Stimulated activated CD4-positive, alpha-beta T cell treated with anti-CD3 and anti-CD28 coated beads, TNF-alpha, amount 100 ng/mL, for 48 hours (primary cell): ENCODE measurements at regions not wholly inside any gene's neighbourhood (a gene's known extent, or its start where the extent isn't known, plus 50 kb on each side); places are given as distances from the start of the nearest gene placed in this dataset.

Source experiments
- DNase-seq, 3 donors: peaks; one replicate each; pipeline ENCODE4 v3.0.0-alpha.2; 2020; ENCODE audit warnings: low read depth in 3 of 3

DNA sequence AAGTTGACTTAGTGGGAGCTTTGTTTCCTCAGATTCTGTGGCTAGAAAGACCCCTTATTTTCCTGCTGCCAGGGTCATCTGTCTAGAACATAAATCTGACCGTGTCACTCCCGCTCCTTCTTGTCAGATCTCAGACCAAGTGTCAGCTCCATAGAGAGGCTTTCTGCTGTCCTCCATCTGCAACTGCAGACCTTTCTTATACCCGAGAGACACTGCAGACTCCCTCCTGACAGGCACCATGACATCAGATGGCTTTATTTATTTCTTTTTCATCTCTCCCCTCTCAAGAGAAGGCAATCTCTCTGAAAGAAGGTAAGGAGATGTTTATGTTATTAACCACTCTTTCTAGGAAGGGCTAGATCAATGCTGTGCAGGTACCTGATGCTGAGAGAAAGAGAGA lies 726.5 kb downstream of the UQCRFS1 start:
- DNase-seq, result no peak

- no peak for DNase-seq
Measured at GRCh38 chr19:28485292-28485691, 727.7 kb downstream of the UQCRFS1 start.

DNA sequence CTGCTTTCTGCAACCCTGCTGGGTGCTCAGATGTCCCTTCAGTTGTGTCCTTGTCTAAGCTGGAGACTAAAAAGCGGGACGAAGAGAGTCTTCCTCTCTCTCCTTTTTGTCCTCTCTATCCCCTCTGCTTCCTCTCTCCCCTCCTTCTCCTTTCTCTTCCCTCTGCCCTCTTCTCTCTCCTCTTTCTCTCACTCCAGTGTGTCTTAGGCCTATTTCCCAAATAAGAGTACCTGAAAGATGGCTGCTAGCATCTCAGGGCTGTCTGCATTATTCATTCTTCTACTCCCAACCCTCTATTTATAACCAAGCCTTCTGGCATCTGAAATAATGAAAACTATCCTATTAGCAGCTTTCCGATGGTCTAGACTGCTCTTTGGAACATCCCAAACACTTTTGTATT lies 729.8 kb downstream of the UQCRFS1 start:
- DNase-seq, result no peak

DNA sequence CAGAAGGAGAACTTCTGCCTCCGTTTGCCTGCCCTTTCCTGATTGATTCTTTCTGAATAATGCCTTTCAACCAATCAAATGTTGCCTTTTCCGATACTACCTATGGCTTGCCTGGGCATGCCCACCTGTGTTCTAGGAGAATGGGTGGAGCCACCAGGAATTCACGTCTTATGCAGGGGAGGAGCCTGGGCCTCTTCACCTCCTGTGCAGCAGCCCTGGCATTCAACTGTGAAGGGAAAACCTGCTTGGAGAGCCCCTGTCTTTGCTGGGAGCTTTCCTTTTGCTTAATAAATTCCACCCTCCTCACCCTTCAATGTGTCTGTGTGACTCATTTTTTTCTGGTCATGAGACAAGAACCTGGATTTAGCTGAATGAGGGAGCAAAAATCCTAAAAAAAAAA lies 730.7 kb downstream of the UQCRFS1 start:
- no peak for DNase-seq

DNA sequence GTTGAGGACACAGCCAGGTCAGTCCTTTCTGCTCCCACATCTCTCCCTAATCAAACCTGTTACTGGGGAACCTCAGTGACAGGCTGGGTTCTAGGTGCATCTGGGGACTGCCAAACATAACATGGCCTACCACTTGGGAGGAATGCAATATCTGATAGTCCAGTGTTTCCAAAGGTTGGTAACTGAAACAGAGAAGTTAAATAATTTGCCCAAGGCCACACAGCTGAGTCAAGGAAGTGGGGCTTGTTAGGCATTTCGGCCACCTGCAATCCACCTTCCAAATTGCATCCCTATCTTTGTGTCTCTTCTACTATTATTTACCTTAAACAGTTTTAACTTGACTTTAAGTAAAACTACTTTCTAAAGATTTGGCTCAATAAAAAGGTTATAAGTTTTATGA lies 731.3 kb downstream of the UQCRFS1 start:
- no peak for DNase-seq

DNA sequence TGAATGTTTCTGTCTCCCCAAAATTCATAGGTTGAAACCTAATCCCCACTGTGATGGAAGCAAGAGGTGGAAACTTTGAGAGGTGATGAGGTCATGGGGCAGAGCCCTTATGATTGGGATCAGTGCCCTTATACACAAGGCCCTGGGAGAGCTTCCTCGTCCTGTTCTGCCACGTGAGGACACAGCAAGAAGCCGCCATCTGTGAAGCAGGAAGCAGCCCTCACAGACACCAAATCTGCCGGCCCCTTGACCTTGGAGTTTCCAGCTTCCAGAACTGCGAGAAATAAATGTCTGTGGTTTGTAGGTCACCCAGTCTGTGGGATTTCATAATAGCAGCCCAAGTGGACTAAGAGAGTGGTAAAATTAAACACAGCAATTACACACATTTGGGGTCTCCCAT lies 737.4 kb downstream of the UQCRFS1 start:
- no peak for DNase-seq

GRCh38 chr19:28472843-28473242 lies 740.1 kb downstream of the UQCRFS1 start:
- DNase-seq, result no peak

DNA sequence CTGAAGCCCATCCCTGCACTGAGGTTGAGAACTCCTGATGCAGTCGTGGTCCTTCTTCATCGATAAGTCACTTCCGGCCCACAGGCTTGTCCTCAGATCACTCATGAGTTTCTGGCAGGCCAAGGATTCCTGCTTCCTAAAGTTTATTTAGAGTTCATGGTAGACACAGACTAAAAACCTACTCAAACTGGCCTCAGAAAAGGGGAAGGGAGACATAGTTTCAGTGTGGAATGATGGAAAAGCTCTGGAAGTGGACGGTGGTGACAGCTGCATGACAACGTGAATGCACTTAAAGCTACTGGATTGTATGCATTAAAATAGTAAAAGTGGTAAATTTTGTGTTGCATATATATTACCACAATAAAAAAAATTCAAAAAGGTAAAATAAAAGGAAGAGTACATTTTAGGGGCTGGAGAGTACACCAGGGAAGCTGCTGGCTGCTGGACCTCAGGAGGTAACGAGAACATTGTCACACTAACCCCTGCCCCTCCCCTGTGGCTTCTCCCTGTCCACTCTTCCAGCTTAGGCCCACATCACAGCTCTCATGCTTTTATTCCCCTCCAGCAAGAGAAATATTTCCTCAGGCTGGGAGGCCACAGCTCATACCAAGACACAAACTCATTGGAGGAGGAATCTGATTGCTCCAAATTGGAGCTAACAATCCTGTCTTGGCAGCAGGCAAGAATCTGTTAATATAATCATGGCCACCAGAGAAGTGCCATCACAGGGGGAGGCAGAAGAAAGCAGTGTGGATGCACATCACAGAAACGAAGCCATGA lies 741.0 kb downstream of the UQCRFS1 start:
- no peak for DNase-seq

- no peak for DNase-seq
Measured at GRCh38 chr19:28469544-28469943, 743.4 kb downstream of the UQCRFS1 start.

- DNase-seq, result no peak
Measured at GRCh38 chr19:28468701-28469459, 744.1 kb downstream of the UQCRFS1 start.

DNA sequence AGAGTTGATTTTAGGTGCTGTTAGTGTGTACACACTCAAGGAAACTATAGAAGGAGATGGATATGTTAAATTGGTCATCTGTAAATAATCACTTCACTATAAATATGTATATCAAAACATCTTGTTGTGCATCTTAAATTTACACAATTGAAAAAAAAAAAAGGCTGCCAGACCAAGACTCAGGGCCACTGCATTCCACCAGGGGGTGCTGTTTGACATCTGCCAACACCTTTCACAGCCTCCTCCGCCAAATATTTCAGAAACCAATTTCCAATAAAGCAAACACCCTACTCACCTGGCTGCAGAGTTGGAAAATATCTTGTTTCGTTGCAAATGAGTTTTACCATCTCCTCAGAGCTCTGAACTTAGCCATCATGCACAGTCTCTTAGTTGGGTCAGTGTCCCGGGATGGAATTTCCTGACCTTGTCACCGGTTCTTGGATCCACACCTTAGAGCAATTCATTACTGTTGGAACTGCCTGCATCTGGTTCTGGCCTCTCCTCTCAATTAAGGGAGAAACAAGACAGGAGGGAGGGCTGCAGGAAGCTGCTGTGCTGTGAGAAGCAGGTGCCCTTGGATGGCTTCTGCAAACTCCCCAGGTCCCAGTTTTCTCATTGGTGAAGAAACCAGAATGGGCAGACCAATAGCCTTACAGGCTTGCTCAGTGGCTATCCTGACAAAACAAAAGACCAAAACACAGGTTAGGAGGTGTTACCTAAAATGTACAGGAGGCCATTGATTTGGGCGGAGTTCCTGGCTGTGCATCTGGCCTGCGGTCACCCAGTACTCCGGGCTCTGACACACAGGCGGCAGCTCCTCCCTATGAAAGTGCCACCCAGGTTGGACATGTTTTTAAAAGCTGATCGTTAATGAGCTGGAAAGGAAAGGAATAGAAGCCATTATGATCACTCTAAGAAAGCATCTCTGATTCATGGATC lies 746.6 kb downstream of the UQCRFS1 start:
- peak; percentile 15 to 55 (median 34) for DNase-seq

DNA sequence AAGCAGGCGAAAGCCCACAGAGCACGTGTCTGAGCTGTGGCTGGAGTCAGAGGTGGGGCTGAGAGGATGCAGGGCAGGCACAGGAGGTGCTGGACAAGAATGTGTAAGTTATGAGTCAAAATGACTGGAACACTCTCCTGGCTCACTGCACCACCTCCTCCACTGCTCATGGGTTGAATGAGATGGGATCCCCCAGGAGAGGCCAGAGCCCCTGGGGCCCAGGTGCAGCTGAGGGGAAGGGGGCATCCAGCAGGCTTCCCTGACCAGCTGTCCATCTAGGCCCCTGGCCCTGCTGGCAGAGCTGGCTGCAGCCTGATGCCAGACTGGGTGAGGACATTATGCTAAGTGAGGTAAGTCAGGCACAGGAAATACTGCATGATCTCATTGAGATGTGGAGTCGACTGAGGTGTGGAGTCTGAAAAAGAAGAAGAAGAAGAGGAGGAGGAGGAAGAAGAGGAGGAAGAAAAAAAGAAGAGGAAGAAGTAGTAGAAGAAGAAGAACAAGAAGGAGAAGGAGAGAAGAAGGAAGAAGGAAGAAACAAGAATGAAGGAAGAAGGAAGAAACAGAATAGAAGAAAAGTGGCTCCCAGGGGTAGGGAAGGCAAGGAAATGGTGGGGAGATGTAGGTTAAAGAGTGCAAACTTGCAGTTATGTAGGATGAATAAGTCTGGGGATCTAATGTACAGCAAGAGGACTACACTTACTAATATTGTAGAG lies 747.4 kb downstream of the UQCRFS1 start:
- DNase-seq, result no peak

DNA sequence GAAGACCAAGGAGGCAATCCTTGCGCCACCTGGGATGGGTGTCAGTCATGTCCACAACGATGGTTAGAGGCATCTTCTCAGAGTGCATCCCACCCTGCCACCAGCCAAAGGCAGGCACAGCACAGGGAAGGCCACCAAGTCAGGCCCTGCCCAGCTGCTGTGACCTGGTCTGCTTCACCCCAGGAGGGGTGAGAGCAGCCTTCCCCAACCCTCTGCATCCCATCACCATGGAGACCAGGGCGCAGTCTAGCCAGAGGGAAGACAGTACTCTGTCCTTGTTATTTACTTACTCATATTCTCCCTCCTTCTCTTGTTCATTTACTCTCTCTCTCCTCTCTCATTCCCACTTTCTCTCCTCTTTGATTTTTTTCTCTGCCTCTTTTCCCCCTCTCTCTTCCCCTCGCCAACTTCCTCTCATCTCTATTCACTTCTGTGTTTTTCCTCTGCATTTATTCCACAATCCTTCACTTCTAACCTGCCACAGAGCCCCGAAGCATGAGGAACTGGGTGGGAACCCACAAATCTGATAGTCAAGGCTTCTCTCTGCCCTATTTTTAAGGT lies 749.4 kb downstream of the UQCRFS1 start:
- no peak for DNase-seq

- no peak for DNase-seq
Measured at GRCh38 chr19:28457620-28458019, 755.3 kb downstream of the UQCRFS1 start.

GRCh38 chr19:28456708-28457320 lies 756.1 kb downstream of the UQCRFS1 start:
- no peak for DNase-seq

DNA sequence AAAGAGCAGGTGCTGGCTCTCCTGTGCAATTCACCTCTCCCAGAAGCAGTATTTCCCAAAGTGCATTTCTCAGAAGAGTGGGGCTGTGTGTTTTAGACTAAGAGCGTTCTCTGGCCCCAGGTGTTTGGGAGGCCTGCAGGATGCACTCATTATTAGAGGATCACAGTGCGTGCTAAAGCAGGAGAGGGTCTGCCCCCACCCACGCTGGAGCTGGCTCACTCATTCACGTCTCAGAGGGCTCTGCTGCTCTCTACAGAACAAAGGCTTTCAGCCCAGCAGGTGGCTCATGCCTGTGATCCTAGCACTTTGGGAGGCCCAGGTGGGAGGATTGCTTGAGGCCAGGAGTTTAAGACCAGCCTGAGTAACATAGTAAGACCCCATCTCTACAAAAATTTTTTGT lies 756.7 kb downstream of the UQCRFS1 start:
- DNase-seq, result peak in 1 of 3 donors; percentile 20

DNA sequence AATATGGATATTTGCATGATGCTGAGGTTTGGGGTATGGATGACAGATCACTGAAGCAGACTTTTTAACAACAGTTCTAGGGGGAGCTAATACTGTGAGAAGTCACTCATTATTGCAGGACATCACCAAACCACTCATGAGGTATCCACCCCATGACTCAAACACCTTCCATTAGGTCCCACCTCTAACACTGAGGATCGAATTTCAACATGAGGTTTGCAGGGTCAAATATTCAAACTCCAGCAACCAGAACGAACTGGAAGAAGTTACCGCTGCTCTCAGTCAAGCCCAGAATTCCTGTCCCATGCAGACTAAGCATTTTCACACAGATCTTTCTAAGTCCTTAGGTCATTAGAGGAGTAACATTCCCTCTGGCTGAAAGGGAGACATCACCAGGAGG lies 758.9 kb downstream of the UQCRFS1 start:
- no peak for DNase-seq

DNA sequence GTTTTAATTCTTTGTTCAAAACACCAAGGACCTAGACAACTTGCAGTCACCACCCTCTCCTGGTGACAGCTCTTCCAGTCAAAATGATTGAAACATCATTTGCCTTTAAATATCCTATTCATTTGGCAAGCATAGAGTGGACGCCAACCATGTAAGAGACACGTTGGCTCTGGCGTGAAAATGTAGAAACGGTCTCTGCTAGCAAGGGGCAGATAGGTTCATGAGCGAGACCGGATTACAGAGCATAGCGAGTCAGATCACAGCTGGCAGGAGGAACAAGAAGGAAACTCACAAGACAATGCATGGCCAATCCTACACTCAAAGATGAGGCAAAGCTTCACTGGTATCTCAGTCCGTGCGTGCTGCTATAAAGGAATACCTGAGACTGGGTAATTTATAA lies 759.5 kb downstream of the UQCRFS1 start:
- DNase-seq, result no peak

- DNase-seq, result no peak
Measured at GRCh38 chr19:28449803-28450202, 763.1 kb downstream of the UQCRFS1 start.

GRCh38 chr19:28446511-28446910 lies 766.4 kb downstream of the UQCRFS1 start:
- DNase-seq, result no peak

DNA sequence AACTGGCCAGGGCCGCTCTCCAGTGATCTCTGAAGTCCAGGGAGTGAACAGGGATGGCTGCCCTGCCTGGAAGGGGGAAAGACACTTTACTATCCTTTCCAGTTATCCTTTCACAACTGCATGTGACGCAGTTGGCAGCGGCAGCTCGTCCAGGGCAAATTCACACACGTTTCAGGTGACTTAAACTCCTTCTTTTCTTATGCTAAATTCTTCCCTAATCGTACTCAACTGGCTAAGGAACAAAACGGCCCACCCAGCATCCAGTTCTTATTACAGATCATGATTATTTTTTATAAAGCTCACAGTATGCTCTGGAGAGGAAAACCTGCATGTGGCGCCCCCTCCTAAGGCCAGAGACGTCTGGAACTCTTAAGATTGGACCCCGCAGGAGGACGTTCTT lies 767.1 kb downstream of the UQCRFS1 start:
- DNase-seq, result no peak
